ENCODE measurements at regions not wholly inside any gene's neighbourhood (a gene's known extent, or its start where the extent isn't known, plus 50 kb on each side); places are given as distances from the start of the nearest gene placed in this dataset.

DNA sequence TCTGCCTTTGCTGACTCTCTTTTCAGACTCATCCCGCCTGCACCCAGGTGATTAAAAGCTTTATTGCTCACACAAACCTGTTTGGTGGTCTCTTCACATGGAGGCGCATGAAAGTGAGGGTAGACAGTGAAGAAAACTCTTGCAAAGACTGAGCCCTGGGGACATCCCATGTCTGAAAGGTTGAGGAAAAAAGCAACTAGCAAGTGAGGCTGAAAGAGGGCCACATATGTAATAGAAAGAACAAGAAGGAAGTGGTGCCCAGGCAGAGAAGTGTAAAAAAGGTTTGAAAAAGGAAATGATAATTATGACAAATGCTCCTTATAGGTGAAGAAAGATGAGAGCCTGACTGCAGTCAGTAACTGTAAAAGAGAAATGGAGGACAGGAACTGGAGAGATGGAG is 115.9 kb upstream of the NEK7 start:
- DNase-seq (ENCODE audit: low read depth): no peak

DNA sequence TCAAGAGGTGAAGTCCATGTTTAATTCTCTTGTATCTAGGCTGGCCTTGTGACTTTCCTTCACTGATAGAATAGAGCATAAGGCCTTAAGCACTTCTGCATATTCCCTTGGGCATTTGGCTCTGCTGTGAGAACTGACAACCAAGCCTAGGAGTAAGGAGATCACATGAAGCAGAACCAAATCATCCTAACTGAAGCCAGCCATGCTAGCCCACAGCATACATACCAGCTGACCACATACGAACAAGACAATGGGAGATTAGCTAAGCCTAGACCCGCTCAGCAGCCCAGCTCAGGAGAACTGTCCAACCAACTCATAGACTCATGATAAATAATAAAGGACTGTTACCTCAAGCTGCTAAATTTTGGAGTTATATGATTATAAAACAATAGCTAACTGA is 114.6 kb upstream of the NEK7 start:
- DNase-seq (ENCODE audit: low read depth): peak; percentile 9

DNA sequence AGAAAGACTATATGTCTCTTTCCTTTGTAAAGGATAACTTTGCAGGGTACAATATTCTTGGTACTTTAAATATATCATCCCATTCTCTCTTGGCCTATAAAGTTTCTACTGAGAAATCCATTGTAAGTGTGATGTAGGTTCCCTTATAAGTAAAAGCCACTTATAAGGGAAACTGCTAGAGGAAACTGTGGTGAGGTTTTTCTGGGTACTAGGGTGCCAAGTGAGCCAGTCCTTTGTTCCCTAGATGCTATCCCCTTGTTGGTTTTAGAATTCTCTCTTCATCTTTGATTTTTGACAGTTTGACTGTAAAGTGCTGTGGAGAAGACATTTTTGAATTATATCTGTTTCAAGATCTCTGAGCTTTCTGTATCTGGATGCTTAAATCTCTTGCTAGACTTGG is 108.9 kb upstream of the NEK7 start:
- no peak for DNase-seq (ENCODE audit: low read depth)

DNA sequence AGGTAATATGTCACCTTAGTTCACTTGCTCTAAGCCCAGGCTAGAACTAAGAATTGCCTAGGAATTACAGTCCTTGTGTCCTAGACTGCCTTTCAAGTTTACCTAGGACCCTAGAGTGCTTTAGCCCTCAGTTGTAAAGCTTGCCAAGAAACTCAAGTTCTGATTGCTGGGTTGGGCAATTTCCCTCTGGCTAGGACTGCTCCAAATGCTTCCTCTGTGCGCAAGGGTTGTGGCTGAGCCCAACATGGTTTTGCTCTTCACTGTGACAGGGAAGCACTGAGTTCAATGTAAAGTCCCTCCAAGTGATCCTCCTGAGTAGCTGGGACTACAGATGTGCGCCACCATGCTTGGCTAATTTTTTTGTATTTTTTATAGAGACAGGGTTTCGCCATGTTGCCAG is 102.3 kb upstream of the NEK7 start:
- DNase-seq (ENCODE audit: low read depth): no peak

DNA sequence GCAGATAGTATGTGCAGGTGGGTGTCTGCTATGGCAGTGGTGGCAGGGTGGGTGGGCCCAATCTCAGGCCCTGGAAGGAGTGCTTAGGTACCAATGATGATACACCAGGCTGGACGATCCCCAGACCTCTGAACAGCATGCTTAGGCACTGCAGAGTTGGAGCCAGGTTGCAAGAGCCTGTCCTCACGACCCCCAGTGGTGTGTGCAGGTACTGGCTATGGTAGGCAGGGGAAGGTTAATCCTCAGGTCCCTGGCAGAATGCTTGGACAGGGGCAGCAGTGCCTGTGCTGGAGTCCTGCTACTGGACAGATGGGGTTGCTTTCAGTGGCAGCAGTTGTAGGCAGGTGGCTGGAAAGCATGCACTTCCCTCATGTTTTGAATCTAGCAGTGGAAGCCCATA is 100.5 kb upstream of the NEK7 start:
- DNase-seq (ENCODE audit: low read depth): peak; percentile 9

DNA sequence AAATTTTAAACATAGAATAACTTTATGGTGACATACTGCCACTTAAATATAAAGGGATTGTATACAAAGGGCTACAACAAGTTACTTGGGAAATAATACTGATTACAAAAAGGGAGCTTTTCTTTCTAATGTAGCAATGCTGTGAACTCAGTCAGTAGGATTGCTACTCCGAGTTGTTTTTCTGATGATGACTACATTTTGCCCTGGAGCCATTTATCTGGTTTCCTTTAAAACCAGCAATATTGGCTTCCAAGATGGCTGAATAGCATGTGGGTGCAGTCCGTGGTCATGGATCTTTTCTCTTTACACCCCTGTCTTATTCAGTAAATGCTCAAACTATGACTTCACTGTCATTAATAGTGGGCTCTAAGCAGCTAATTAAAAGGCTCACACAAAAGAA is 92.6 kb upstream of the NEK7 start:
- peak; percentile 70 for DNase-seq (ENCODE audit: low read depth)

DNA sequence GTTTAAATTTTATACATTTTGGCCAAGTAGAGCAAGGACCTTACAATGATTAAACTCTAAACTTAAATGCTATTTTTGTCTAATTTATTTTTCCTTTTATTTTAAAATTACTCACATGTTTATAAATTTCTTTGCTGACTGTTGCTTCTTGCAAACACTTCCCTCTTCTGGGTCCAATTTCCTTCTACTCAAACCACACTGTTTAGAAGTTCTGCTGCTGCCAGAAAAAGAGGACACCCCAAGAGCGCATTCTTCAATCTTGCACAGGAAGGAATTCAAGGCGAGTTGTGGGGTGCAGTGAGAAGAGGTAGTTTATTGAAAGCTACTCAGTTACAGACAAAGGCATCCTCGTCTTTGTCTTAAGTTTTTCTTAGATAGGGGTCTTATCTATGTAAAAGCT is 88.5 kb upstream of the NEK7 start:
- no peak for DNase-seq (ENCODE audit: low read depth)

DNA sequence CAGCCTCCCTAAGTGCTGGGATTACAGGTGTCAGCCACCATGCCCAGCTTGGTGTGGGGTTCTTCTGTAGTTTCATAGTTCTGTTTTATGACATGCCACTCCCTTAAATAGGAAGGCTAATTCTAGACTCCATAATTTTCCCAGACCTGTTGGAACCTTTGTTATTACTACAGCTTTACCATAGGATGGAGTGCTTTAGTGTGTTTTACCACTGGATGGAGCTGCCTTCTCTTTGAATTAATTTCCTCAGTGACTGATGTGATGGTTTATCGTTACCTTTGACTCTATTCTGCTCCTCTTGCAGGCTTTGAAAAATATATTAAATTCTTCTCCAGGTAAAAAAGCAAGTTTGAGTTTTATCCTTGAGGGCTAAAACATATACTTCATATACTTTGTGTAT is 84.6 kb upstream of the NEK7 start:
- peak; percentile 21 for DNase-seq (ENCODE audit: low read depth)

DNA sequence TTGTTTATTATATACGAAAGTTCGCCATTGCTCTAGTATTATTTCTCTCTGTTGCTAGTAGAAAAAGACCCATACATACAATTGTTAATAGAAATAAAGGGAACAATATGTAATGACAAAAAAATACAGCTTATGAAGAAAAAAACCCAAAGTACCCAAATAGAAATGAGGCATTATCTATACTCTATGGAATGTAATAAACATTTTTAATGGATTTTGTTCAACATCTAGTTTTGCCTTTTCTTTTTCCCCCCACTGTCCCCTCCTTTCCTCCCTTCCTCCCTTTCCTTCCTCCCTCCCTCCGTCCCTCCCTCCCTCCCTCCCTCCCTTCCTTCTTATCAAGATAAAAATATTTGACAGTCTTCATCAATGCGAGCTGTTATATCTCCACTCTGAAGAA is 81.5 kb upstream of the NEK7 start:
- DNase-seq (ENCODE audit: low read depth): no peak

DNA sequence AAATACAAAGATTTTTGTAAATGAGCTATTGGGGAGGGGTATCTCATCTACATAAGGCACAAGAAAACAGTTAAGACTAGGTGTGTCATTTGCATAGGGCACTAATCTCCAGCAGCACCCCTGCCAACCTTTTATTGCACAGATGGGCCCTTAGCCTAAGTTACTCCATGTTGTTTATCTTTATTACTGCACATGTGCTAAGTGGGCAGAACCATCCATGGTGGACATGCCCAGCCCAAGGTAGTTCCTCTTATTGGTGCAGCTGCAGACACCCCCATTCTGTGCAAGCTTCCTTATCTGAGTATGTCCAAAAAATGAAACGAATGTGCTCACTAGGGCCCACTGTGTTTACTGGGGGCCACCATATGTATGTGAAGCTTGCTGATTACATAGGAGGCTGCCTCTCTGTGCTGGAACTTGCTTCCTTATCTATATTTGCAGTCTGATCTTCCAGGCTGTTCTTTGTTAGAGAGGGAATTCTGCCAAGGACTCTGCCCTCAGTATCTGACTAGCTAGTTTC is 77.3 kb upstream of the NEK7 start:
- DNase-seq (ENCODE audit: low read depth): no peak

DNA sequence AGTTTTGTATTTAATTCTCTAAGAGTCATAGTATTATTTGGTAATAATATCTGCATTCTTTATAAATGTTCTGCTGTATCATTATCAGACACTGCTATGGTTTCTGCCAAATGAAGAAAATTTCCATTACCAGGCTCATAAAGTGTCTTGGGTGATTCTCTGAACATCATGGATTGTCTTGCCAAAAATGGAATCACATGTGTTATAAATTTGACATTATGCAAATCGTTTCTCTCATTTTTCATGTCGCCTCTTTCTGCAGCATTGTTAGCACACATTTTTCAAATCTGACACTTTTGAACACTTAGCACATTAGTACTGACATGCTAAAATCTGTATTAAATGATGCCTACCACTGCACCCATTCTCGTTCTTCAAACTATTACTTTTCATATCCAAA is 74.2 kb upstream of the NEK7 start:
- no peak for DNase-seq (ENCODE audit: low read depth)

DNA sequence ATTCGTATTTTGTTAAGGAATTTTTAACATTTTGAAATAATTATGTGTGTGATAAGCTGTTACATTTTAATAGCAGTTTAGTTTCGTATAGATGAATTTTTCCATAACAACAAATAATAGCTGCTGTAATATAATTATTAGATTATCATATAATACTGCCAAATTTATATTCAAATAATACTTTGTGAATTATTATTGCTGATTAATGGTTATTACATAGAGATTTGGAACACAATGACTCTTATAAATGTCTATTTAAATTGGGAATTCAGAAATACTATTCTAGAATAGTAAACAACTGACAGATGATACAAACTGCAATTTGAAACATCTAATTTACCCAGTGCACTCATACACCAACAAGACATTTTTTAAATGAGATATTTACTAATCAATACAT is 73.2 kb upstream of the NEK7 start:
- no peak for DNase-seq (ENCODE audit: low read depth)

DNA sequence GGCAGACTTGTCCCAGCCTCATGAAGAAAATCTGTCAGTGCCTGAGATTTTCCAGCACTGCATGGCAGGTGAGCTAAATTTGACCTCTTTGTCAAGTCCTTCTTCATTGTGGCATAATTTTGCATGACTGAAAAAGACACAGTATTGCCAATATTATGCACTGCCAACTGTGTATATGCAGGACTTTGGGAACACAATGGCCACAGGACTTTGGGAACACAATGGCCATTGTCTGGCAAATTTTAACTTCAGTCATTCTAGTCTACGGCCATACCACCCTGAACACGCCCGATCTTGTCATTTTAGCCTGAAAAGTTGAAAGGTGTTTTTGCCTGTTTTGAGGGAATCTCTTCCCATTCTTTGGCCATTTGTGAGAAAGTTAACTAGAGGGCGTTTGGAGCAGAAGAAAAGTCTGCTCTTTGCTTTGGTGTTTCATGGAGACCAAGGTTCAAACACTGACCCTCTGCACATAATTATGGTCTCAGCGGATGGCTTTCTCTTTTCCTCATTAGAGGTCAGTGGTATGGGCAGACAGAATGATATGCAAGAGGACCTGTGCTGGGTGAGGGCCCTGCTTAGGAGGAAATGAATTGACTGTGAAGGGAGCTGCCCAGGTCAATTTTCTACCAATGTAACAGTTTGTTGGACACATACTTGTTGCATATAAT is 72.4 kb upstream of the NEK7 start:
- no peak for DNase-seq (ENCODE audit: low read depth)

DNA sequence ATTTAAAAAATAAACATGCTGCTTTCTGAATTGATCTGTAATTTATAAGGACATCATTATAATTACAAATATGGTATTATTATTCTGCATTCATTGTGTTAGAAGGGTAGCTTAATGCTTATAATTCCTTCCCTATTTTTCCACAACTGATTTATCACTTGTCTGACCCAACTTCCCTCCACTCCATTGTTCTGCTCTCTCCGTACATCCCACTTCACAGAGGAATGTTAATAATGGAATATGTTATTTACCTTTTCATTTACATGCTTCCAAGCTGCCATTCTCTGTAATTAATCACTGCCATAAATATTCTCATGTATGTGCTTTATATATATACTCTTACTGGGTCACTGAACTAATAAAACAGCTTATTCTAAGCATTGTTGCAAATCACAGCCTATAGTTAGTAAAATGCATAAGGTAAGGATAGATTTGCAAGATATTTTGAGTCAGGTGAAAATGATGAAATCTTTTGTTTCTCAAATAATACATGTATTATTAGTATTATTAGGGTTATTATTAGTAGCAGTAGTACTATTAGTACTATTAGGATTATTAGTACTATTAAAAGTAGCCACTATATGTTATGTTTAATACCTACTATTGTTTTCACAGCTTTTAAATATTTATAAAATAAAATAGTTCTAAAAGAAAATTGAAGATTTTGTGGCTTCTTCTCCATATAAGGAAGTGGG is 70.6 kb upstream of the NEK7 start:
- DNase-seq (ENCODE audit: low read depth): no peak

DNA sequence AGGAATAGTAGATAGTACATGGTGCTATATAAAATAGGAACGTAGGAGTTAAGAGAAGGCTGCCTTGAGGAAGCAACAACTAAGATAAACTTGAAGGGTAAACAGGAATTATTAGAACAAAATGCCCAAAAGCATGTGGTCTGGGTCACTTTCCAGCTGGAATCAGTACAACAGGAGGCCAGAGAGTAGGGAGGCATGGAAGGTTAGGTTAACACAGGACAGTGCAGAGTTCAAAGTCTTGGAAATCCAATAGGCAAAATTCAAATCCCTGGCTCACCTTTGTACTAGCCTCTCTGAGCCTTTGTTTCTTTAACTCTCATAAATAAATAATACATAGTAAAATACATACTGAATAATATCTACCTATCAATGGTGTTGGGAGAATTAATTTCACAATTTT is 69.0 kb upstream of the NEK7 start:
- DNase-seq (ENCODE audit: low read depth): no peak

DNA sequence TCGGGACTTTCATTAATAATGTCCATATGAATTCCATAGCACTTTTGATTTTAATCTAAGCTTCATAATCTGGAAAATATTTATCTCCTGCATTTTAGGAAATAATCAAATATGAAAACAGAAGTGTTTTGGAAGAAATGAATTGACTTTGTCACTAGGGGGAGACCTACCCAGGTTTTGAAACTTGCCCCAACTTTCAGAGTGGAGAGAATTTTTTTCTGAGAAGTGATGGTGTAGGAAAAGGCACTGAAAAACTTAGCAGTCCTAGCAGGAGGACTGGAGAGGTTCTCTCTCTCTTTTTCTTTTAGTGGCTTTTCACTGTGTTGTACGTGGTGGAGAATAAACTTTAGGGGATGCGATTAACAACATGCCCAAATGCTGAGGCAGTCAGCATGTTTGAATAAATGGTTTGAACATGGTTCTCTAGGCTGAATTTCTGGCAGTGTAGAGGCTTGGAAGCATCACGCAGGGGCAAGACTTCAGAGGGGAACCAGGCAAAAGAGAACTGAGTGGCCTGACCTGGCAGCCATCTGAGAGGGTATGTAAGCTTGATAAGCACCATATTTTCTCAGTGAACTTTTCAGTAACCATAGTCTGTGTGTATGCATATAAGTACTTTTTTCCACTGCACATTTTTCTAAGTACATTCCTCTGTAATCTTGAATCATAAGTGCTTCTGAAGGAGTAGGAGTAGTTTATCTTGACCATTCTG is 68.3 kb upstream of the NEK7 start:
- DNase-seq (ENCODE audit: low read depth): peak; percentile 72

DNA sequence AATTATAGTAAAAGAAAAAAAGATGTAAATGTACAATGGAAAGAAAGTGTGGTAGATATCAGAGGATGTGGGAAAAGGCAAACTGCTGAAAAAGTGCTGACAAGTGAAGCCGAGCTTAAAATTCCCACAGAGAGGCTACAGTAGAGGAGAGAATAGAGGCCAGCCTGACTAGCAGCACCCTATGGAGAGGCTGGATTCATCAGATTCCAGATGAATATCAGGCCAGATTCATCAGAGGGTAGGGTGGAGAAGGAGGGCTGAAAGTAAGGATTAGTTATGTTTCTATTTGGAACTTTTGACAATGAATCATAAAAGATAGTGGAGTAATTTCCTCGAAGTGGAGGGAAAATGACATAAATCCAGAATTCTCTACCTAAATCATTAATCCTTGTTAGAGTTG is 60.4 kb upstream of the NEK7 start:
- peak; percentile 64 for DNase-seq (ENCODE audit: low read depth)

DNA sequence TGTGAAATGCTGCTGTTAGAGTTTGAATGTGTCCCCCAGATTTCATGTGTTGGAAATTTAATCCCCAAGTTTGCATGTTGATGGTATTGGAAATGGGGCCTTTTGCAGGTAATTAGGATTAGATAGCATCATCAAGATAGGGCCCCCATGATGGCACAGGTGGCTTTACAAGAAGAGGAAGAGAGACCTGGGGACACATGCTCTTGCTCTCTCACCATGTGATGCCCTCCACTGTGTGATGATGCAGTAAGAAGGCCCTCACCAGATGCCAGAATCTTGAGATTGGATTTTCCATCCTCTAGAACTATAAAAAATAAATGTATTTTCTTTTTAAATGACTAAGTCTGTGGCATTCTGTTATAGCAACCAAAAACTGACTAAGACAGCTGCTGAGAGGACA is 57.0 kb upstream of the NEK7 start:
- no peak for DNase-seq (ENCODE audit: low read depth)

DNA sequence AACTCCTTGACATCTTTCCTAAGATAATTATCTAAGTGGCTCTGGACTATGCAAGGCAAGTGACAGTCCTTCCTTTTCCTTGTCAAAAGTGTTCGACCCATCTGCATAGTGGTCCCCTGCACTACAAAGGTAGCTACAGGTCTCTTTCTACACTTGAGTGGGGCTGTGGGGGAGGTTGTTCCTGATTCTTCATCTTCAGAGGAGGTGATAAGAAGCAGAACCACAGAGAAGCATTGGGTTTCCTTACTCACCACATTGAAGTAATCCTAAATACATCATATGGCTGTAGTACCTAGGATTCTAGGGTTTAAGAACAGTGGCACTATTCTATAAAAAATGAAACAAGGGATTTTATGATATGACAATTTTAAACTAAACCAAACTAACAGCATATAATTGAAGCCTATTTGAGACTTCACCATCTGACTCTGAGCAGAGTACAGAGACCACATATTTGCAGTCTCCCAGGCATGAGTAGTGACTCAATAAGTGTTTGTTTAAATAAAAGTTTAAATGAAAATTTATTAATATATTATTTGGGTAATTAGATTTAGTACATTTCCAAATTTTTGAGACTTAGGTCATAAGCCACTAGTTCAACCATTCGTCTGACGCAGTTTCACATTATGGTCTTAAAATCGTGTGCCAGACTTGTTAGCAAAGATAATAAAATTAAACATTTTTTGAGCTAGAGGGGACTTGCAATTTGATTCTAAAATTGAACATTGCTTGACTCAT is 54.9 kb upstream of the NEK7 start:
- DNase-seq (ENCODE audit: low read depth): no peak

DNA sequence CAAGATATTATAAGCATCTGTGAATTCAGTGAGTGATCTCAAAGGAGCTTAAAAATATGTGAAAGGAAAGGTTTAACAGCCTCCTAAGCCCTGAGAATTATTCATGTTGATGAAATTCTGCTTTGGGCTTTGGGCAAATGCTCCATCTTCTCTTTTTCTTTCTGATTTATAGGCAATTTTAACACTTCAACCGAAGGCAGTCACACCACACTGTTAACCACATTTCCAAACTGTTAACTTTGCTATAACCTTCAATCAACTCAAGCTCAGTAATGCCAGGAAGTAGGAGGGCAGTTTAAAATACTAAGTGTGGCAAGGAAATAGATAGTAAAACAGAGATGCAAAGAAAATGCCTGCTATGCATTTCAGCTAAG is 54.4 kb upstream of the NEK7 start:
- DNase-seq (ENCODE audit: low read depth): peak; percentile 86

DNA sequence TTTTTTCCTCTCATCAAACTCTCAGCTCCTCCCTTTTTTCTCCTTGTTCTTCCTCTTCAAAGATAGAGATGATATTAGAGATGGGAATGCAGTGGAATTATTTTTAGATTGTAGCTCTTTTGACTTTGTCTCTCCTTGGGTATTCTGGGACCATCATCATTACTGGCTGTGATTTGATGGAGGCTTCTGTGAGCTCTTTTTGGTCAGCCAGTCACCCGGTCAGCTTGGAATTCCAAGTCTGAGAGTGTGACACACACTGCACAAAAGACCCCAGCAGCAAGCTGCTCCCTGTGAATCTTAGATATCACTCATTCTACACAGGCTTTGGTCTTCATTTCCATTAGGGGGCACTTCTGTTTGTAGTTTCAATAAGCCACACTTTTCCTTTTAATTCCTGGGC is 51.6 kb upstream of the NEK7 start:
- peak; percentile 37 for DNase-seq (ENCODE audit: low read depth)

DNA sequence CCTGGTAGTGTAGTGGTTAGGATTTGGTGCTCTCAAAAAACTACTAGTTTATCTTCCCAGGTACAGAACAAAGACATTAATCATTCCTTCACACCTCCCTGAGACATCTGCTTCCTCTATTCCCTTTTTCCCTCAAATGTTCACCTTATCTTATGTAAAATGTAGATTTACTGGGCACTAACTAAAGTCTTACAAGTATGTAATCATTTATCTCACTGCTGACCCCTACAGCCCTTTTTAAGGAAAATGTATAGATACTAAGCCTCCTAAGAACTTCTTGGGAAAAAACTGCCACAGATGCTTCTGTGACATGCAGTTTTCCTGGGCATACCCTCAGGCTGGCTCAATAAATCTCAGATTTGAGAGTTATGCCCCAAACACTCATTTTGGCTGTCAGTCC is 50.8 kb upstream of the NEK7 start:
- DNase-seq (ENCODE audit: low read depth): no peak

All from EH (cell line).